ENCODE measurements at regions not wholly inside any gene's neighbourhood (a gene's known extent, or its start where the extent isn't known, plus 50 kb on each side); places are given as distances from the start of the nearest gene placed in this dataset.

GRCh38 chr7:380711-381210 is 90.8 kb downstream of the FOXL3 start:
- TF ChIP-seq, protein P1, sequence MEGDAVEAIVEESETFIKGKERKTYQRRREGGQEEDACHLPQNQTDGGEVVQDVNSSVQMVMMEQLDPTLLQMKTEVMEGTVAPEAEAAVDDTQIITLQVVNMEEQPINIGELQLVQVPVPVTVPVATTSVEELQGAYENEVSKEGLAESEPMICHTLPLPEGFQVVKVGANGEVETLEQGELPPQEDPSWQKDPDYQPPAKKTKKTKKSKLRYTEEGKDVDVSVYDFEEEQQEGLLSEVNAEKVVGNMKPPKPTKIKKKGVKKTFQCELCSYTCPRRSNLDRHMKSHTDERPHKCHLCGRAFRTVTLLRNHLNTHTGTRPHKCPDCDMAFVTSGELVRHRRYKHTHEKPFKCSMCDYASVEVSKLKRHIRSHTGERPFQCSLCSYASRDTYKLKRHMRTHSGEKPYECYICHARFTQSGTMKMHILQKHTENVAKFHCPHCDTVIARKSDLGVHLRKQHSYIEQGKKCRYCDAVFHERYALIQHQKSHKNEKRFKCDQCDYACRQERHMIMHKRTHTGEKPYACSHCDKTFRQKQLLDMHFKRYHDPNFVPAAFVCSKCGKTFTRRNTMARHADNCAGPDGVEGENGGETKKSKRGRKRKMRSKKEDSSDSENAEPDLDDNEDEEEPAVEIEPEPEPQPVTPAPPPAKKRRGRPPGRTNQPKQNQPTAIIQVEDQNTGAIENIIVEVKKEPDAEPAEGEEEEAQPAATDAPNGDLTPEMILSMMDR (conservative IDR thresholded peaks at IDR 0.05; ENCODE audit: low read depth, low read length): no peak
- TF ChIP-seq EZH2 (IDR thresholded peaks at IDR 0.05; ENCODE audit: low read length, unreplicated experiment): no peak
- TF ChIP-seq EZH2phosphoT487 (IDR thresholded peaks at IDR 0.05; ENCODE audit: borderline replicate concordance, low read length): no peak
